Central memory CD4-positive, alpha-beta T cell (primary cell): ENCODE measurements at regions not wholly inside any gene's neighbourhood (a gene's known extent, or its start where the extent isn't known, plus 50 kb on each side); places are given as distances from the start of the nearest gene placed in this dataset.
A peak's percentile ranks its signal among the peaks of the same experiment; 100 is the strongest.

ENCODE experiments used
- DNase-seq: peaks from one replicate; pipeline ENCODE4 v3.0.0; 2022

- no peak for DNase-seq
Observed at GRCh38 chr1:198042168-198042567, 114.6 kb upstream of the NEK7 start.

GRCh38 chr1:198047913-198048312 lies 108.9 kb upstream of the NEK7 start:
- DNase-seq: peak; percentile 19

DNA sequence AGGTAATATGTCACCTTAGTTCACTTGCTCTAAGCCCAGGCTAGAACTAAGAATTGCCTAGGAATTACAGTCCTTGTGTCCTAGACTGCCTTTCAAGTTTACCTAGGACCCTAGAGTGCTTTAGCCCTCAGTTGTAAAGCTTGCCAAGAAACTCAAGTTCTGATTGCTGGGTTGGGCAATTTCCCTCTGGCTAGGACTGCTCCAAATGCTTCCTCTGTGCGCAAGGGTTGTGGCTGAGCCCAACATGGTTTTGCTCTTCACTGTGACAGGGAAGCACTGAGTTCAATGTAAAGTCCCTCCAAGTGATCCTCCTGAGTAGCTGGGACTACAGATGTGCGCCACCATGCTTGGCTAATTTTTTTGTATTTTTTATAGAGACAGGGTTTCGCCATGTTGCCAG lies 102.3 kb upstream of the NEK7 start:
- no peak for DNase-seq

- no peak for DNase-seq
Observed at GRCh38 chr1:198056255-198056654, 100.5 kb upstream of the NEK7 start.

DNA sequence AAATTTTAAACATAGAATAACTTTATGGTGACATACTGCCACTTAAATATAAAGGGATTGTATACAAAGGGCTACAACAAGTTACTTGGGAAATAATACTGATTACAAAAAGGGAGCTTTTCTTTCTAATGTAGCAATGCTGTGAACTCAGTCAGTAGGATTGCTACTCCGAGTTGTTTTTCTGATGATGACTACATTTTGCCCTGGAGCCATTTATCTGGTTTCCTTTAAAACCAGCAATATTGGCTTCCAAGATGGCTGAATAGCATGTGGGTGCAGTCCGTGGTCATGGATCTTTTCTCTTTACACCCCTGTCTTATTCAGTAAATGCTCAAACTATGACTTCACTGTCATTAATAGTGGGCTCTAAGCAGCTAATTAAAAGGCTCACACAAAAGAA lies 92.6 kb upstream of the NEK7 start:
- DNase-seq: no peak

GRCh38 chr1:198068285-198068684 lies 88.5 kb upstream of the NEK7 start:
- no peak for DNase-seq

DNA sequence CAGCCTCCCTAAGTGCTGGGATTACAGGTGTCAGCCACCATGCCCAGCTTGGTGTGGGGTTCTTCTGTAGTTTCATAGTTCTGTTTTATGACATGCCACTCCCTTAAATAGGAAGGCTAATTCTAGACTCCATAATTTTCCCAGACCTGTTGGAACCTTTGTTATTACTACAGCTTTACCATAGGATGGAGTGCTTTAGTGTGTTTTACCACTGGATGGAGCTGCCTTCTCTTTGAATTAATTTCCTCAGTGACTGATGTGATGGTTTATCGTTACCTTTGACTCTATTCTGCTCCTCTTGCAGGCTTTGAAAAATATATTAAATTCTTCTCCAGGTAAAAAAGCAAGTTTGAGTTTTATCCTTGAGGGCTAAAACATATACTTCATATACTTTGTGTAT lies 84.6 kb upstream of the NEK7 start:
- no peak for DNase-seq

- no peak for DNase-seq
Observed at GRCh38 chr1:198075296-198075695, 81.5 kb upstream of the NEK7 start.

DNA sequence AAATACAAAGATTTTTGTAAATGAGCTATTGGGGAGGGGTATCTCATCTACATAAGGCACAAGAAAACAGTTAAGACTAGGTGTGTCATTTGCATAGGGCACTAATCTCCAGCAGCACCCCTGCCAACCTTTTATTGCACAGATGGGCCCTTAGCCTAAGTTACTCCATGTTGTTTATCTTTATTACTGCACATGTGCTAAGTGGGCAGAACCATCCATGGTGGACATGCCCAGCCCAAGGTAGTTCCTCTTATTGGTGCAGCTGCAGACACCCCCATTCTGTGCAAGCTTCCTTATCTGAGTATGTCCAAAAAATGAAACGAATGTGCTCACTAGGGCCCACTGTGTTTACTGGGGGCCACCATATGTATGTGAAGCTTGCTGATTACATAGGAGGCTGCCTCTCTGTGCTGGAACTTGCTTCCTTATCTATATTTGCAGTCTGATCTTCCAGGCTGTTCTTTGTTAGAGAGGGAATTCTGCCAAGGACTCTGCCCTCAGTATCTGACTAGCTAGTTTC lies 77.3 kb upstream of the NEK7 start:
- DNase-seq: no peak

DNA sequence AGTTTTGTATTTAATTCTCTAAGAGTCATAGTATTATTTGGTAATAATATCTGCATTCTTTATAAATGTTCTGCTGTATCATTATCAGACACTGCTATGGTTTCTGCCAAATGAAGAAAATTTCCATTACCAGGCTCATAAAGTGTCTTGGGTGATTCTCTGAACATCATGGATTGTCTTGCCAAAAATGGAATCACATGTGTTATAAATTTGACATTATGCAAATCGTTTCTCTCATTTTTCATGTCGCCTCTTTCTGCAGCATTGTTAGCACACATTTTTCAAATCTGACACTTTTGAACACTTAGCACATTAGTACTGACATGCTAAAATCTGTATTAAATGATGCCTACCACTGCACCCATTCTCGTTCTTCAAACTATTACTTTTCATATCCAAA lies 74.2 kb upstream of the NEK7 start:
- no peak for DNase-seq

DNA sequence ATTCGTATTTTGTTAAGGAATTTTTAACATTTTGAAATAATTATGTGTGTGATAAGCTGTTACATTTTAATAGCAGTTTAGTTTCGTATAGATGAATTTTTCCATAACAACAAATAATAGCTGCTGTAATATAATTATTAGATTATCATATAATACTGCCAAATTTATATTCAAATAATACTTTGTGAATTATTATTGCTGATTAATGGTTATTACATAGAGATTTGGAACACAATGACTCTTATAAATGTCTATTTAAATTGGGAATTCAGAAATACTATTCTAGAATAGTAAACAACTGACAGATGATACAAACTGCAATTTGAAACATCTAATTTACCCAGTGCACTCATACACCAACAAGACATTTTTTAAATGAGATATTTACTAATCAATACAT lies 73.2 kb upstream of the NEK7 start:
- DNase-seq: no peak

DNA sequence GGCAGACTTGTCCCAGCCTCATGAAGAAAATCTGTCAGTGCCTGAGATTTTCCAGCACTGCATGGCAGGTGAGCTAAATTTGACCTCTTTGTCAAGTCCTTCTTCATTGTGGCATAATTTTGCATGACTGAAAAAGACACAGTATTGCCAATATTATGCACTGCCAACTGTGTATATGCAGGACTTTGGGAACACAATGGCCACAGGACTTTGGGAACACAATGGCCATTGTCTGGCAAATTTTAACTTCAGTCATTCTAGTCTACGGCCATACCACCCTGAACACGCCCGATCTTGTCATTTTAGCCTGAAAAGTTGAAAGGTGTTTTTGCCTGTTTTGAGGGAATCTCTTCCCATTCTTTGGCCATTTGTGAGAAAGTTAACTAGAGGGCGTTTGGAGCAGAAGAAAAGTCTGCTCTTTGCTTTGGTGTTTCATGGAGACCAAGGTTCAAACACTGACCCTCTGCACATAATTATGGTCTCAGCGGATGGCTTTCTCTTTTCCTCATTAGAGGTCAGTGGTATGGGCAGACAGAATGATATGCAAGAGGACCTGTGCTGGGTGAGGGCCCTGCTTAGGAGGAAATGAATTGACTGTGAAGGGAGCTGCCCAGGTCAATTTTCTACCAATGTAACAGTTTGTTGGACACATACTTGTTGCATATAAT lies 72.4 kb upstream of the NEK7 start:
- DNase-seq: no peak

- no peak for DNase-seq
Observed at GRCh38 chr1:198086051-198086745, 70.6 kb upstream of the NEK7 start.

DNA sequence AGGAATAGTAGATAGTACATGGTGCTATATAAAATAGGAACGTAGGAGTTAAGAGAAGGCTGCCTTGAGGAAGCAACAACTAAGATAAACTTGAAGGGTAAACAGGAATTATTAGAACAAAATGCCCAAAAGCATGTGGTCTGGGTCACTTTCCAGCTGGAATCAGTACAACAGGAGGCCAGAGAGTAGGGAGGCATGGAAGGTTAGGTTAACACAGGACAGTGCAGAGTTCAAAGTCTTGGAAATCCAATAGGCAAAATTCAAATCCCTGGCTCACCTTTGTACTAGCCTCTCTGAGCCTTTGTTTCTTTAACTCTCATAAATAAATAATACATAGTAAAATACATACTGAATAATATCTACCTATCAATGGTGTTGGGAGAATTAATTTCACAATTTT lies 69.0 kb upstream of the NEK7 start:
- no peak for DNase-seq

- peak; percentile 25 for DNase-seq
Observed at GRCh38 chr1:198088360-198089071, 68.3 kb upstream of the NEK7 start.

- no peak for DNase-seq
Observed at GRCh38 chr1:198096390-198096789, 60.4 kb upstream of the NEK7 start.

- no peak for DNase-seq
Observed at GRCh38 chr1:198099755-198100154, 57.0 kb upstream of the NEK7 start.

DNA sequence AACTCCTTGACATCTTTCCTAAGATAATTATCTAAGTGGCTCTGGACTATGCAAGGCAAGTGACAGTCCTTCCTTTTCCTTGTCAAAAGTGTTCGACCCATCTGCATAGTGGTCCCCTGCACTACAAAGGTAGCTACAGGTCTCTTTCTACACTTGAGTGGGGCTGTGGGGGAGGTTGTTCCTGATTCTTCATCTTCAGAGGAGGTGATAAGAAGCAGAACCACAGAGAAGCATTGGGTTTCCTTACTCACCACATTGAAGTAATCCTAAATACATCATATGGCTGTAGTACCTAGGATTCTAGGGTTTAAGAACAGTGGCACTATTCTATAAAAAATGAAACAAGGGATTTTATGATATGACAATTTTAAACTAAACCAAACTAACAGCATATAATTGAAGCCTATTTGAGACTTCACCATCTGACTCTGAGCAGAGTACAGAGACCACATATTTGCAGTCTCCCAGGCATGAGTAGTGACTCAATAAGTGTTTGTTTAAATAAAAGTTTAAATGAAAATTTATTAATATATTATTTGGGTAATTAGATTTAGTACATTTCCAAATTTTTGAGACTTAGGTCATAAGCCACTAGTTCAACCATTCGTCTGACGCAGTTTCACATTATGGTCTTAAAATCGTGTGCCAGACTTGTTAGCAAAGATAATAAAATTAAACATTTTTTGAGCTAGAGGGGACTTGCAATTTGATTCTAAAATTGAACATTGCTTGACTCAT lies 54.9 kb upstream of the NEK7 start:
- DNase-seq: no peak

- DNase-seq: peak; percentile 15
Observed at GRCh38 chr1:198102454-198102827, 54.4 kb upstream of the NEK7 start.

DNA sequence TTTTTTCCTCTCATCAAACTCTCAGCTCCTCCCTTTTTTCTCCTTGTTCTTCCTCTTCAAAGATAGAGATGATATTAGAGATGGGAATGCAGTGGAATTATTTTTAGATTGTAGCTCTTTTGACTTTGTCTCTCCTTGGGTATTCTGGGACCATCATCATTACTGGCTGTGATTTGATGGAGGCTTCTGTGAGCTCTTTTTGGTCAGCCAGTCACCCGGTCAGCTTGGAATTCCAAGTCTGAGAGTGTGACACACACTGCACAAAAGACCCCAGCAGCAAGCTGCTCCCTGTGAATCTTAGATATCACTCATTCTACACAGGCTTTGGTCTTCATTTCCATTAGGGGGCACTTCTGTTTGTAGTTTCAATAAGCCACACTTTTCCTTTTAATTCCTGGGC lies 51.6 kb upstream of the NEK7 start:
- DNase-seq: no peak

- DNase-seq: no peak
Observed at GRCh38 chr1:198106011-198106410, 50.8 kb upstream of the NEK7 start.
